ENCODE measurements at regions not wholly inside any gene's neighbourhood (a gene's known extent, or its start where the extent isn't known, plus 50 kb on each side); places are given as distances from the start of the nearest gene placed in this dataset.

- DNase-seq (ENCODE audit: low read depth in 3 of 3, low spot score in 2 of 3): no peak
Measured at GRCh38 chr4:53654300-53654758, 63.0 kb upstream of the LNX1 start.

- DNase-seq (ENCODE audit: low read depth in 3 of 3, low spot score in 2 of 3): no peak
Measured at GRCh38 chr4:53653484-53654053, 62.3 kb upstream of the LNX1 start.

GRCh38 chr4:53651156-53651735 is 60.0 kb upstream of the LNX1 start:
- no peak for DNase-seq (ENCODE audit: low read depth in 3 of 3, low spot score in 2 of 3)

- DNase-seq (ENCODE audit: low read depth in 3 of 3, low spot score in 2 of 3): no peak
Measured at GRCh38 chr4:53649357-53649756, 58.1 kb upstream of the LNX1 start.

- no peak for DNase-seq (ENCODE audit: low read depth in 3 of 3, low spot score in 2 of 3)
Measured at GRCh38 chr4:53647547-53647946, 56.3 kb upstream of the LNX1 start.

GRCh38 chr4:53646795-53647194 is 55.5 kb upstream of the LNX1 start:
- DNase-seq (ENCODE audit: low read depth in 3 of 3, low spot score in 2 of 3): no peak

GRCh38 chr4:53645108-53645507 is 53.8 kb upstream of the LNX1 start:
- no peak for DNase-seq (ENCODE audit: low read depth in 3 of 3, low spot score in 2 of 3)

GRCh38 chr4:53644607-53645006 is 53.3 kb upstream of the LNX1 start:
- no peak for DNase-seq (ENCODE audit: low read depth in 3 of 3, low spot score in 2 of 3)

Data from right renal cortex interstitium (tissue), 3 donors.